ENCODE measurements at regions not wholly inside any gene's neighbourhood (a gene's known extent, or its start where the extent isn't known, plus 50 kb on each side); places are given as distances from the start of the nearest gene placed in this dataset.

DNA sequence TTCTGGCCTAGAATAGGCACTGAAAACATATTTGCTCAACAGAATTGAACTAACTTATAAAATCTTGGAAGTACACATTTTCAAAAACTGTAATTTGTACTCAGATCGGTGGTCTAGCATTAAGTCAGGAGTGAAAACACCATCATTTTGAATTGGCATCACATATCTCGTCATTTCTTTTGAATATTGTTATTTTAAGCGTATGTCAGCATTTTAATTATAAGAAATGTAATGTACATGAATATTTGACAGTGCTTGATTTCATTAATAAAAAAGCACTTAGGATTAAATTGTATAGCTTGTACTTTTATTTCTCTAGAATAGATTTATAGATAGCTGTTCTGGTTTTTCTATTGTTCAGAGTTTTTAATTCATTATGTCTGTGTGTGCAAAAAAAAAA, 892.2 kb downstream of the BCL11B start:
- Histone ChIP-seq H3K36me3 (ENCODE audit: low read depth) (no peaks in the 10 kb centered on the region), H3K27me3 (ENCODE audit: insufficient read depth, poor library complexity, severe bottlenecking) (no peaks in the 10 kb centered on the region), H3K9me3 (ENCODE audit: severe bottlenecking) (no peaks in the 10 kb centered on the region), H3K4me1 (ENCODE audit: insufficient read depth, poor library complexity, severe bottlenecking) (peaks cover 15% of the 10 kb centered on the region), H3K27ac (ENCODE audit: poor library complexity, severe bottlenecking) (no peak overlapping the region), H3K4me3 (ENCODE audit: severe bottlenecking) (no peak overlapping the region)
- TF ChIP-seq, protein P1, sequence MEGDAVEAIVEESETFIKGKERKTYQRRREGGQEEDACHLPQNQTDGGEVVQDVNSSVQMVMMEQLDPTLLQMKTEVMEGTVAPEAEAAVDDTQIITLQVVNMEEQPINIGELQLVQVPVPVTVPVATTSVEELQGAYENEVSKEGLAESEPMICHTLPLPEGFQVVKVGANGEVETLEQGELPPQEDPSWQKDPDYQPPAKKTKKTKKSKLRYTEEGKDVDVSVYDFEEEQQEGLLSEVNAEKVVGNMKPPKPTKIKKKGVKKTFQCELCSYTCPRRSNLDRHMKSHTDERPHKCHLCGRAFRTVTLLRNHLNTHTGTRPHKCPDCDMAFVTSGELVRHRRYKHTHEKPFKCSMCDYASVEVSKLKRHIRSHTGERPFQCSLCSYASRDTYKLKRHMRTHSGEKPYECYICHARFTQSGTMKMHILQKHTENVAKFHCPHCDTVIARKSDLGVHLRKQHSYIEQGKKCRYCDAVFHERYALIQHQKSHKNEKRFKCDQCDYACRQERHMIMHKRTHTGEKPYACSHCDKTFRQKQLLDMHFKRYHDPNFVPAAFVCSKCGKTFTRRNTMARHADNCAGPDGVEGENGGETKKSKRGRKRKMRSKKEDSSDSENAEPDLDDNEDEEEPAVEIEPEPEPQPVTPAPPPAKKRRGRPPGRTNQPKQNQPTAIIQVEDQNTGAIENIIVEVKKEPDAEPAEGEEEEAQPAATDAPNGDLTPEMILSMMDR (IDR thresholded peaks at IDR 0.05; ENCODE audit: poor library complexity, severe bottlenecking) = no peak
- no peak for ATAC-seq (ENCODE audit: low read depth)
- DNase-seq (ENCODE audit: low spot score) = no peak

- H3K27me3 ChIP-seq (ENCODE audit: insufficient read depth, poor library complexity, severe bottlenecking) = no peaks in the 10 kb centered on the region
- H3K4me3 ChIP-seq (ENCODE audit: severe bottlenecking) = no peak overlapping the region
- peak overlapping the region; percentile 63 for H3K27ac ChIP-seq (ENCODE audit: poor library complexity, severe bottlenecking)
- no peaks in the 10 kb centered on the region for H3K9me3 ChIP-seq (ENCODE audit: severe bottlenecking)
- TF ChIP-seq, protein P1 (IDR thresholded peaks at IDR 0.05; ENCODE audit: poor library complexity, severe bottlenecking) = no peak
- peaks cover 15% of the 10 kb centered on the region for H3K4me1 ChIP-seq (ENCODE audit: insufficient read depth, poor library complexity, severe bottlenecking)
- H3K36me3 ChIP-seq (ENCODE audit: low read depth) = no peaks in the 10 kb centered on the region
- peak; percentile 95 for ATAC-seq (ENCODE audit: low read depth)
- DNase-seq (ENCODE audit: low spot score) = no peak
Measured at GRCh38 chr14:98382662-98383061, 889.3 kb downstream of the BCL11B start.

GRCh38 chr14:98385851-98386250, 886.1 kb downstream of the BCL11B start:
- Histone ChIP-seq H3K9me3 (ENCODE audit: severe bottlenecking) (no peaks in the 10 kb centered on the region), H3K4me1 (ENCODE audit: insufficient read depth, poor library complexity, severe bottlenecking) (peaks cover 15% of the 10 kb centered on the region)

GRCh38 chr14:98391061-98391460, 880.9 kb downstream of the BCL11B start:
- TF ChIP-seq, protein P1 (IDR thresholded peaks at IDR 0.05; ENCODE audit: poor library complexity, severe bottlenecking) = no peak
- no peaks in the 10 kb centered on the region for H3K4me1 ChIP-seq (ENCODE audit: insufficient read depth, poor library complexity, severe bottlenecking)
- no peaks in the 10 kb centered on the region for H3K36me3 ChIP-seq (ENCODE audit: low read depth)
- DNase-seq (ENCODE audit: low spot score) (no peak), ATAC-seq (ENCODE audit: low read depth) (no peak)
- no peak overlapping the region for H3K4me3 ChIP-seq (ENCODE audit: severe bottlenecking)
- H3K27me3 ChIP-seq (ENCODE audit: insufficient read depth, poor library complexity, severe bottlenecking) = no peaks in the 10 kb centered on the region
- H3K9me3 ChIP-seq (ENCODE audit: severe bottlenecking) = no peaks in the 10 kb centered on the region
- H3K27ac ChIP-seq (ENCODE audit: poor library complexity, severe bottlenecking) = no peak overlapping the region

More at GRCh38 chr14:98385851-98386250, 886.1 kb downstream of the BCL11B start:
- TF ChIP-seq, protein P1 (IDR thresholded peaks at IDR 0.05; ENCODE audit: poor library complexity, severe bottlenecking) = no peak
- Histone ChIP-seq H3K4me3 (ENCODE audit: severe bottlenecking) (no peak overlapping the region), H3K27me3 (ENCODE audit: insufficient read depth, poor library complexity, severe bottlenecking) (no peaks in the 10 kb centered on the region), H3K27ac (ENCODE audit: poor library complexity, severe bottlenecking) (no peak overlapping the region), H3K36me3 (ENCODE audit: low read depth) (no peaks in the 10 kb centered on the region)
- DNase-seq (ENCODE audit: low spot score) = no peak
- no peak for ATAC-seq (ENCODE audit: low read depth)

- no peak for ATAC-seq (ENCODE audit: low read depth)
- TF ChIP-seq, protein P1 (IDR thresholded peaks at IDR 0.05; ENCODE audit: poor library complexity, severe bottlenecking) = no peak
- no peaks in the 10 kb centered on the region for H3K27me3 ChIP-seq (ENCODE audit: insufficient read depth, poor library complexity, severe bottlenecking)
Measured at GRCh38 chr14:98393527-98393926, 878.5 kb downstream of the BCL11B start.

More at GRCh38 chr14:98393527-98393926, 878.5 kb downstream of the BCL11B start:
- Histone ChIP-seq H3K36me3 (ENCODE audit: low read depth) (no peaks in the 10 kb centered on the region), H3K4me3 (ENCODE audit: severe bottlenecking) (no peak overlapping the region), H3K9me3 (ENCODE audit: severe bottlenecking) (no peaks in the 10 kb centered on the region), H3K4me1 (ENCODE audit: insufficient read depth, poor library complexity, severe bottlenecking) (no peaks in the 10 kb centered on the region), H3K27ac (ENCODE audit: poor library complexity, severe bottlenecking) (no peak overlapping the region)
- DNase-seq (ENCODE audit: low spot score) = no peak

Data from RWPE2 (cell line).